DND-41 (cell line): ENCODE measurements at regions not wholly inside any gene's neighbourhood (a gene's known extent, or its start where the extent isn't known, plus 50 kb on each side); places are given as distances from the start of the nearest gene placed in this dataset.

Source experiments
- ATAC-seq: fragments of 200-7000 bp; cut with Tn5 transposase; 3 replicates; pipeline ENCODE4 v1.9.1; 2021; ENCODE audit warnings: low read depth; ENCODE audit not compliant: insufficient read depth
- DNase-seq: peaks from one replicate; pipeline ENCODE4 v3.0.0-alpha.2; 2020
- H2AFZ ChIP-seq: 2 replicates; pipeline ENCODE4 v1.6.0; 2012; ENCODE audit warnings: low read depth, low read length
- H3K27ac ChIP-seq: 2 replicates; pipeline ENCODE4 v1.5.1; 2012; ENCODE audit warnings: low read length, inconsistent platforms
- H3K27me3 ChIP-seq: fragments of 200-600 bp; sonication (generic); 2 replicates; pipeline ENCODE4 v1.6.0; 2012; ENCODE audit warnings: low read length, mild to moderate bottlenecking, inconsistent platforms; ENCODE audit not compliant: insufficient read depth, poor library complexity
- H3K36me3 ChIP-seq: 2 replicates; pipeline ENCODE4 v1.5.1; 2012; ENCODE audit warnings: low read length, inconsistent platforms; ENCODE audit not compliant: insufficient read depth
- H3K4me1 ChIP-seq: 2 replicates; pipeline ENCODE4 v1.5.1; 2012; ENCODE audit warnings: mild to moderate bottlenecking, low read length; ENCODE audit not compliant: insufficient read depth
- H3K4me2 ChIP-seq: 2 replicates; pipeline ENCODE4 v1.6.0; 2012; ENCODE audit warnings: mild to moderate bottlenecking, moderate library complexity, low read length, inconsistent platforms; ENCODE audit not compliant: insufficient read depth
- H3K4me3 ChIP-seq, 2 experiments: fragments of 200-600 bp in 1 of 2; shearing (Covaris generic) in 1 of 2; 2 replicates each; pipeline ENCODE4 v1.5.1; 2012 to 2016; ENCODE audit warnings: inconsistent platforms in 2 of 2, low read length in 2 of 2, mild to moderate bottlenecking in 2 of 2, low read depth in 1 of 2, moderate library complexity in 1 of 2
- H3K79me2 ChIP-seq: 2 replicates; pipeline ENCODE4 v1.6.0; 2012; ENCODE audit warnings: low read length, inconsistent platforms; ENCODE audit not compliant: insufficient read depth
- H3K9ac ChIP-seq: 2 replicates; pipeline ENCODE4 v1.6.0; 2012; ENCODE audit warnings: low read depth, mild to moderate bottlenecking, inconsistent platforms, low read length, moderate library complexity
- H3K9me3 ChIP-seq: 2 replicates; pipeline ENCODE4 v1.5.1; 2012; ENCODE audit warnings: low read length, moderate library complexity, mild to moderate bottlenecking, inconsistent platforms; ENCODE audit not compliant: insufficient read depth, severe bottlenecking
- H4K20me1 ChIP-seq: 2 replicates; pipeline ENCODE4 v1.6.0; 2012; ENCODE audit warnings: low read length; ENCODE audit not compliant: insufficient read depth
- EZH2 ChIP-seq: IDR thresholded peaks from 3 replicates; pipeline ENCODE4 v1.6.1; 2012; ENCODE audit warnings: borderline replicate concordance, low read depth, mild to moderate bottlenecking, moderate library complexity, low read length, inconsistent platforms; ENCODE audit not compliant: severe bottlenecking
- TF ChIP-seq, protein P1 (sequence below): IDR thresholded peaks from 2 replicates; pipeline ENCODE4 v1.5.1; 2012; ENCODE audit warnings: borderline replicate concordance, low read length, moderate library complexity, mild to moderate bottlenecking; ENCODE audit not compliant: poor library complexity, severe bottlenecking; ENCODE audit errors: extremely low read depth

DNA sequence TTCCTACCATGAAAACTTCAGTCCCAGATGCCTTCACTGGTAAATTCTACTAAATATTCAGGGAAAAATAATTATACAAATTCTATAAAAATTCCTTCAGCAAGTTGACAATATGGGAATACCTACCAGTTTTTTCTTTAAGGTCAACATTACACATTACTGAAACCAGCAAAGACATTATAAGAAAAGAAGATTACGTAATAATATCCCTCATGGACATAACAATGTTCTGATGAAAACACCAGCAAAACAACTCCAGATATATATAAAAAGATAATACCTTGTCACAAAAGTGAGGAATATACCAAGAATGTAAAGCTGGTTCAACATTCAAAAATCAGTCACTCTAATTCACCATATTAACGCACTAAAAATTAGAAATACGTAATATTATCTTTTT is 507.9 kb downstream of the DMRTA1 start:
- no peak overlapping the region for H2AFZ ChIP-seq
- H3K27ac ChIP-seq: no peak overlapping the region
- no peaks in the 10 kb centered on the region for H3K36me3 ChIP-seq
- no peaks in the 10 kb centered on the region for H3K9me3 ChIP-seq
- TF ChIP-seq, protein P1, sequence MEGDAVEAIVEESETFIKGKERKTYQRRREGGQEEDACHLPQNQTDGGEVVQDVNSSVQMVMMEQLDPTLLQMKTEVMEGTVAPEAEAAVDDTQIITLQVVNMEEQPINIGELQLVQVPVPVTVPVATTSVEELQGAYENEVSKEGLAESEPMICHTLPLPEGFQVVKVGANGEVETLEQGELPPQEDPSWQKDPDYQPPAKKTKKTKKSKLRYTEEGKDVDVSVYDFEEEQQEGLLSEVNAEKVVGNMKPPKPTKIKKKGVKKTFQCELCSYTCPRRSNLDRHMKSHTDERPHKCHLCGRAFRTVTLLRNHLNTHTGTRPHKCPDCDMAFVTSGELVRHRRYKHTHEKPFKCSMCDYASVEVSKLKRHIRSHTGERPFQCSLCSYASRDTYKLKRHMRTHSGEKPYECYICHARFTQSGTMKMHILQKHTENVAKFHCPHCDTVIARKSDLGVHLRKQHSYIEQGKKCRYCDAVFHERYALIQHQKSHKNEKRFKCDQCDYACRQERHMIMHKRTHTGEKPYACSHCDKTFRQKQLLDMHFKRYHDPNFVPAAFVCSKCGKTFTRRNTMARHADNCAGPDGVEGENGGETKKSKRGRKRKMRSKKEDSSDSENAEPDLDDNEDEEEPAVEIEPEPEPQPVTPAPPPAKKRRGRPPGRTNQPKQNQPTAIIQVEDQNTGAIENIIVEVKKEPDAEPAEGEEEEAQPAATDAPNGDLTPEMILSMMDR: no peak
- TF ChIP-seq EZH2: no peak
- H3K27me3 ChIP-seq: no peaks in the 10 kb centered on the region
- no peak overlapping the region for H3K4me3 ChIP-seq
- H3K9ac ChIP-seq: no peak overlapping the region
- H3K4me2 ChIP-seq: no peak overlapping the region
- no peak for ATAC-seq
- no peaks in the 10 kb centered on the region for H3K79me2 ChIP-seq
- no peak for DNase-seq
- H3K4me1 ChIP-seq: no peaks in the 10 kb centered on the region
- H4K20me1 ChIP-seq: no peaks in the 10 kb centered on the region

DNA sequence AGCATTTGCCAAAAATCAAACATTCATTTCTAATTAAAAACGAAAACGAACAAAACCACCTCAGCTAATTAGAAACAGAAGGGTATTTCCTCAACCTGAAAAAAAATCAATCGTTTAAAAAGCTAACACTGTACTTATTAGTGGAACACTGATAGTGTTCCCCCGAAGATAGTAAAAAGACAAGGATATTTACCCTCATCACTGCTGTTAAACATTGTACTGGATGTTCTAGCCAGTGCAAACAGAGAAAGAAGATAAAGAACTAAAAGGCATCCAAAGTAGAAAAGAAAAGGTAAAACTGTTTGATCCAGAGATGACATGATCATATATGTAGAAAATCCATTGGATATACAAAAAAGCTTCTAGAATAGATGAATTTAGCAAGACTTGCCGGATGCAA is 508.3 kb downstream of the DMRTA1 start:
- Histone ChIP-seq H3K36me3 (no peaks in the 10 kb centered on the region), H4K20me1 (no peaks in the 10 kb centered on the region), H3K4me3 (no peak overlapping the region), H3K27me3 (no peaks in the 10 kb centered on the region), H3K4me2 (no peak overlapping the region), H3K4me1 (no peaks in the 10 kb centered on the region), H3K79me2 (no peaks in the 10 kb centered on the region), H2AFZ (no peak overlapping the region), H3K9ac (no peak overlapping the region), H3K27ac (no peak overlapping the region), H3K9me3 (no peaks in the 10 kb centered on the region)
- no peak for ATAC-seq
- no peak for DNase-seq
- TF ChIP-seq, protein P1: no peak
- no peak for TF ChIP-seq EZH2

DNA sequence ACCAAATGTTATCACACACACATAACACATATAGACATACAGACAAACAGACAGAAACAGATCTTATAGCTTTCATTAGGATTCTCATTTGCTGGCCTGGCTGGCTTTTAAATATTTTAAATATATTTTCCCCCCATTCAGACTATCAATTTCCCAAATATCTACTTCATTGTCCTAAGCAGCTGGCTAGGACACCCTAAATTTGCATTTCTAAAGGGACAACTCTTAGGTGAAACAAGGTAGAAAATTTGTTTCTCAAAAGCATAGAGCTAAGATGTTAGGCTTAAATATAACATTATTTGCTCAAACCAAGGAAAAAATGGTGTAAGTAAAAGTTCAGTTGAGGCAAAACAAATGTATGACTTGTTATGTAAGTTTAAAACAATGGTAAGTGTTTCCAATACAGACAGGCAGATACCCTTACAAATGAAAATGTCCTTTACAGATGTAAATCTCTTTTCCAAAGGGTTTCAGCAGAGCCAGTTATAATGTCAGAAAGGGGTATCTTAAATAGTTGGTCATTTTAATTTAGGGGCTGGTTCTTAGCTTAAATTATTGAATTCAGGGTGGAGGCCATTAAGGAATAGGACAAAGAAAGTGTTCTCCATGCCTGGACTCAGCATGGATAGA is 522.8 kb downstream of the DMRTA1 start:
- H3K9me3 ChIP-seq: no peaks in the 10 kb centered on the region
- TF ChIP-seq, protein P1: no peak
- no peak for TF ChIP-seq EZH2
- no peaks in the 10 kb centered on the region for H3K27me3 ChIP-seq
- no peaks in the 10 kb centered on the region for H4K20me1 ChIP-seq
- H3K79me2 ChIP-seq: no peaks in the 10 kb centered on the region
- DNase-seq: no peak
- H3K4me1 ChIP-seq: no peaks in the 10 kb centered on the region
- H3K27ac ChIP-seq: no peak overlapping the region
- no peak overlapping the region for H3K4me3 ChIP-seq
- ATAC-seq: no peak
- H3K36me3 ChIP-seq: no peaks in the 10 kb centered on the region
- no peak overlapping the region for H2AFZ ChIP-seq
- H3K9ac ChIP-seq: no peak overlapping the region
- H3K4me2 ChIP-seq: no peak overlapping the region

DNA sequence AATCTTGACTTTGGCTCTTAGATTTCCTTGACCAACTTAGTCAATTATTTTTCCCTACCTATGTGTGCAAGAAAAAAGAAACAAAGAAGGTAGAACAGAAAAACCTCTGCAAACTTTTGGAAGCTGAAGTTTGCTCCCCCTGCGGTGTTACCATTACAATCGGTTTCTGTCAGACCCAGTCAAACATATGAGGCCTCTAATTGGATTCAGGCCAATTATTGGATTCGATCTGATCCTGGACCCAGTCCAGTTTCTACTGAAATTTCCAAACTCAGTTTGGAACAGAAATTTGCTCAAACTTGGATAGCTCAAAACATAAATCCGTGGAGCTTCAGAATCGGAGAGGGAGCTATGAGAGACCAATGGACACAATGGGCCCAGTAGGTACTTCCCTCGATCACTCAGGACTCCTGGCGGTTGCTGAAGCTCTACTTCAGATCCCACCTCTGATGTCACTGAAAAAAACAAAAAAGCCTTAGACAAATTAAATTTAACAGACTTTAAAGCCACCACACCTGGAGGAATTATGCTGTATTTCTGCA is 523.9 kb downstream of the DMRTA1 start:
- H3K9ac ChIP-seq: no peak overlapping the region
- no peak overlapping the region for H3K27ac ChIP-seq
- no peaks in the 10 kb centered on the region for H3K27me3 ChIP-seq
- no peaks in the 10 kb centered on the region for H3K4me1 ChIP-seq
- no peaks in the 10 kb centered on the region for H3K9me3 ChIP-seq
- no peak overlapping the region for H2AFZ ChIP-seq
- TF ChIP-seq EZH2: no peak
- TF ChIP-seq, protein P1: no peak
- no peaks in the 10 kb centered on the region for H3K79me2 ChIP-seq
- no peak overlapping the region for H3K4me2 ChIP-seq
- ATAC-seq: no peak
- no peaks in the 10 kb centered on the region for H4K20me1 ChIP-seq
- no peak for DNase-seq
- H3K36me3 ChIP-seq: no peaks in the 10 kb centered on the region
- H3K4me3 ChIP-seq: no peak overlapping the region
